Caco-2 (cell line): ENCODE measurements at regions not wholly inside any gene's neighbourhood (a gene's known extent, or its start where the extent isn't known, plus 50 kb on each side); places are given as distances from the start of the nearest gene placed in this dataset.

Experiments
- BruUV-seq: library from RNA; stranded (reverse); fragments of 400-500 nt; replicated peaks from 2 replicates; lab custom pipeline; 2021; lab: Mats Ljungman, UMichigan
- CTCF ChIA-PET: fragments of 300-600 bp; sonication (Branson Sonifier 250); formaldehyde crosslinking; loops from one replicate; lab custom pipeline; 2022; ENCODE audit warnings: antibody characterized with exemption; lab: Charles Lee
- POLR2A ChIA-PET: fragments of 300-600 bp; sonication (Branson Sonifier 250); formaldehyde crosslinking; loops from one replicate; lab custom pipeline; 2022; ENCODE audit warnings: antibody characterized with exemption; lab: Charles Lee
- DNase-seq, 2 experiments: peaks; one replicate each; pipeline versions ENCODE4 v3.0.0 to v3.0.0-alpha.2; 2020 to 2022
- H3K27me3 ChIP-seq: replicated peaks from 2 replicates; pipeline ENCODE4 v1.6.0; 2011; ENCODE audit warnings: low read length; ENCODE audit not compliant: control insufficient read depth, insufficient read depth
- H3K36me3 ChIP-seq: 2 replicates; pipeline ENCODE4 v1.5.1; 2011; ENCODE audit warnings: low read length; ENCODE audit not compliant: control insufficient read depth, insufficient read depth
- H3K4me1 ChIP-seq: fragments of 250-450 bp; sonication (Bioruptor Pico); 2 replicates; pipeline ENCODE4 v1.5.1; 2020; ENCODE audit warnings: mild to moderate bottlenecking
- H3K4me3 ChIP-seq: 2 replicates; pipeline ENCODE4 v1.5.1; 2011; ENCODE audit warnings: low read depth, mild to moderate bottlenecking, control low read depth, low read length
- H3K9me3 ChIP-seq: fragments of 250-450 bp; sonication (Bioruptor Pico); 2 replicates; pipeline ENCODE4 v1.5.1; 2020; ENCODE audit warnings: mild to moderate bottlenecking, moderate library complexity
- H3K27ac Mint-ChIP-seq: one replicate; pipeline ENCODE4 v1.8.0; 2022; ENCODE audit warnings: mixed read lengths; ENCODE audit not compliant: unreplicated experiment
- H3K27me3 Mint-ChIP-seq: one replicate; pipeline ENCODE4 v1.8.0; 2022; ENCODE audit warnings: mixed read lengths; ENCODE audit not compliant: insufficient read depth, unreplicated experiment
- H3K36me3 Mint-ChIP-seq: one replicate; pipeline ENCODE4 v1.8.0; 2022; ENCODE audit warnings: mild to moderate bottlenecking, mixed read lengths; ENCODE audit not compliant: insufficient read depth, unreplicated experiment
- H3K4me1 Mint-ChIP-seq: one replicate; pipeline ENCODE4 v1.8.0; 2022; ENCODE audit warnings: low read depth, mixed read lengths; ENCODE audit not compliant: unreplicated experiment
- H3K4me3 Mint-ChIP-seq: one replicate; pipeline ENCODE4 v1.8.0; 2022; ENCODE audit warnings: mild to moderate bottlenecking, moderate library complexity, mixed read lengths; ENCODE audit not compliant: unreplicated experiment
- H3K9me3 Mint-ChIP-seq: one replicate; pipeline ENCODE4 v1.8.0; 2022; ENCODE audit warnings: mixed read lengths; ENCODE audit not compliant: unreplicated experiment
- CTCF ChIP-seq, 2 experiments: fragments of 200-600 bp in 1 of 2; IDR thresholded peaks; 1 replicate in 1 of 2; 2 replicates in 1 of 2; pipeline versions ENCODE4 v1.5.1 to v1.8.0; 2011 to 2022; ENCODE audit warnings: antibody characterized with exemption in 1 of 2, control low read depth in 1 of 2, inconsistent platforms in 1 of 2, low read depth in 1 of 2, low read length in 1 of 2, mild to moderate bottlenecking in 1 of 2, moderate library complexity in 1 of 2; ENCODE audit not compliant: insufficient read depth in 1 of 2, severe bottlenecking in 1 of 2, unreplicated experiment in 1 of 2
- intact Hi-C: fragments of 100-400 bp; cut with micrococcal nuclease; formaldehyde crosslinking; loops from one replicate; pipeline ENCODE4 v1.10.0; 2022; ENCODE audit not compliant: unreplicated experiment

DNA sequence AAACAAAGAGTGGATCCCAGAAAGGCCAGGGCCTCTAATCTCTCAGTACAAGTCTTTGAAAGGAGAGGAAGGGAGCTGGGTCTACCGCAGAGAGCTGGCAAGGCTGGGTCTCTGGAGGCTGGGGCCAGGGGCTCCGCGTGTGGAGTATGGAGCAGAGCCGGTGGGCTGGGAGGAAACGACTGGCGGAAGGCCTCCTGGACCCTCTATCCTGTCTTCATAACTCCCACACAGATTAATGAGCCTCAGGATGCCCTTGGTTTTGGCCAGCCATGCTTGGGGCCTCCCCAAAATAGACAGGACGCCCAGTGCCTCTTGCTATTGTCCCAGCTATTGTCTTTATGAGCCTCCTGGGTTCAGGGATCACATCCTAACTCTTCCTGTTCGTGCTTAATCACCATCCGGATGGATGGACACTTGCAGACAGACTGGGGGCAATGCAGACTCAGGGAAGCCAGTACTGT lies 306.4 kb downstream of the DHX35 start:
- no peaks in the 10 kb centered on the region for H3K9me3 ChIP-seq
- no peaks in the 10 kb centered on the region for H3K4me1 ChIP-seq
- no peaks in the 10 kb centered on the region; the same call in 1 of the 2 replicates for H3K27me3 ChIP-seq
- Mint-ChIP-seq H3K4me1 (no peaks in the 10 kb centered on the region), H3K27ac (no peak overlapping the region), H3K27me3 (peaks cover 12% of the 10 kb centered on the region), H3K9me3 (no peaks in the 10 kb centered on the region), H3K36me3 (no peaks in the 10 kb centered on the region), H3K4me3 (no peak overlapping the region)
- no TSS peak for BruUV-seq
- CTCF ChIA-PET: interaction anchor here (0.6 to 2.4 kb wide), 8 partner anchors 9 to 1695 kb away, joined by 3 to 30 read pairs (median 5); no protein-coding TSS in a partner anchor
- POLR2A ChIA-PET: no interaction called here
- TF ChIP-seq CTCF (IDR thresholded peaks at IDR 0.05; ENCODE audit: insufficient read depth in 1 of 2, low read depth in 1 of 2, low read length in 1 of 2, severe bottlenecking in 1 of 2, unreplicated experiment in 1 of 2): no peak
- DNase-seq: no peak
- H3K4me3 ChIP-seq: no peak overlapping the region
- intact Hi-C loops: loop anchor here (2.0 kb wide), 1 partner anchor 1694 kb away; no protein-coding TSS in a partner anchor
- H3K36me3 ChIP-seq: no peaks in the 10 kb centered on the region

GRCh38 chr20:39266989-39267388 lies 304.8 kb downstream of the DHX35 start:
- intact Hi-C loops: no loop called here
- H3K36me3 ChIP-seq: no peaks in the 10 kb centered on the region
- no peaks in the 10 kb centered on the region for H3K4me1 ChIP-seq
- H3K27ac Mint-ChIP-seq: no peak overlapping the region
- no peak overlapping the region for H3K4me3 ChIP-seq
- H3K4me3 Mint-ChIP-seq: no peak overlapping the region
- no TSS peak for BruUV-seq
- CTCF ChIA-PET: interaction anchor here (0.9 to 3.6 kb wide), 5 partner anchors 8 to 163 kb away, joined by 3 to 14 read pairs (median 3); no protein-coding TSS in a partner anchor
- no peaks in the 10 kb centered on the region for H3K9me3 Mint-ChIP-seq
- H3K9me3 ChIP-seq: no peaks in the 10 kb centered on the region
- H3K4me1 Mint-ChIP-seq: no peaks in the 10 kb centered on the region
- POLR2A ChIA-PET: interaction anchor here (0.5 kb wide), 1 partner anchor 405 kb away, joined by 8 read pairs; no protein-coding TSS in a partner anchor
- no peaks in the 10 kb centered on the region for H3K36me3 Mint-ChIP-seq
- peaks cover 11% of the 10 kb centered on the region for H3K27me3 Mint-ChIP-seq
- no peaks in the 10 kb centered on the region; the same call in 1 of the 2 replicates for H3K27me3 ChIP-seq
- no peak for TF ChIP-seq CTCF (IDR thresholded peaks at IDR 0.05; ENCODE audit: insufficient read depth in 1 of 2, low read depth in 1 of 2, low read length in 1 of 2, severe bottlenecking in 1 of 2, unreplicated experiment in 1 of 2)
- DNase-seq: no peak

- CTCF ChIA-PET: interaction anchor here (0.7 to 3.6 kb wide), 16 partner anchors 8 to 609 kb away, joined by 3 to 15 read pairs (median 3); no protein-coding TSS in a partner anchor
- peaks cover 23% of the 10 kb centered on the region for H3K27me3 Mint-ChIP-seq
- no peaks in the 10 kb centered on the region for H3K36me3 ChIP-seq
- intact Hi-C loops: loop anchor here (1.0 kb wide), 1 partner anchor 152 kb away; no protein-coding TSS in a partner anchor
- BruUV-seq: no TSS peak
- peak; percentile 98 to 99 for TF ChIP-seq CTCF (IDR thresholded peaks at IDR 0.05; ENCODE audit: insufficient read depth in 1 of 2, low read depth in 1 of 2, low read length in 1 of 2, severe bottlenecking in 1 of 2, unreplicated experiment in 1 of 2)
- no peaks in the 10 kb centered on the region for H3K4me1 ChIP-seq
- no peaks in the 10 kb centered on the region for H3K9me3 ChIP-seq
- peak; percentile 77 to 81 for DNase-seq
- H3K4me3 ChIP-seq: no peak overlapping the region
- POLR2A ChIA-PET: no interaction called here
- H3K27me3 ChIP-seq: no peaks in the 10 kb centered on the region
- H3K4me3 Mint-ChIP-seq: no peak overlapping the region
- H3K27ac Mint-ChIP-seq: no peak overlapping the region
- H3K9me3 Mint-ChIP-seq: no peaks in the 10 kb centered on the region
- H3K36me3 Mint-ChIP-seq: no peaks in the 10 kb centered on the region
- H3K4me1 Mint-ChIP-seq: no peaks in the 10 kb centered on the region
Observed at GRCh38 chr20:39264506-39265172, 302.5 kb downstream of the DHX35 start.
